SK-N-SH (cell line): ENCODE measurements at regions not wholly inside any gene's neighbourhood (a gene's known extent, or its start where the extent isn't known, plus 50 kb on each side); places are given as distances from the start of the nearest gene placed in this dataset.

Source experiments
- CTCF ChIA-PET: fragments of 300-600, 350-600 bp; formaldehyde crosslinking; extraction: SDS; loops from one replicate; lab custom pipeline; 2021; lab: Yijun Ruan, JAX
- POLR2A ChIA-PET: fragments of 350-600 bp; sonication (Branson Sonifier 250); formaldehyde crosslinking; extraction: SDS; loops from one replicate; lab custom pipeline; 2020; ENCODE audit warnings: antibody characterized with exemption, inconsistent platforms; lab: Yijun Ruan, JAX
- DNase-seq: peaks from one replicate; pipeline ENCODE4 v3.0.0; 2012
- H2AFZ ChIP-seq: fragments of 200-600 bp; sonication (generic); 2 replicates; pipeline ENCODE4 v1.8.1; 2016; ENCODE audit warnings: antibody characterized with exemption, mild to moderate bottlenecking, low read depth
- H3F3A ChIP-seq: fragments of 200-600 bp; sonication (generic); replicated peaks from 2 replicates; pipeline ENCODE3; 2016; ENCODE audit warnings: antibody characterized with exemption, mild to moderate bottlenecking; ENCODE audit not compliant: insufficient read depth
- H3K27ac ChIP-seq, 2 experiments: fragments of 200-500 bp in 1 of 2; fragments of 200-600 bp in 1 of 2; sonication (Bioruptor generic) in 1 of 2; sonication (generic), shearing (Covaris generic) in 1 of 2; 2 replicates each; pipeline versions ENCODE4 v1.5.1 to v1.6.1; 2014 to 2016; ENCODE audit warnings: low read depth in 2 of 2, inconsistent platforms in 1 of 2, low read length in 1 of 2, mild to moderate bottlenecking in 1 of 2, mixed read lengths in 1 of 2
- H3K27me3 ChIP-seq: fragments of 200-600 bp; sonication (generic), shearing (Covaris generic); 2 replicates; pipeline ENCODE4 v1.6.1; 2016; ENCODE audit warnings: mixed run types; ENCODE audit not compliant: insufficient read depth
- H3K36me3 ChIP-seq, 2 experiments: fragments of 200-500 bp in 1 of 2; fragments of 200-600 bp in 1 of 2; sonication (Bioruptor generic) in 1 of 2; sonication (generic) in 1 of 2; replicated peaks in 1 of 2; 2 replicates each; pipeline versions ENCODE3 to v1.5.1; 2014 to 2016; ENCODE audit warnings: low read length in 1 of 2, mild to moderate bottlenecking in 1 of 2; ENCODE audit not compliant: insufficient read depth in 2 of 2, control insufficient read depth in 1 of 2
- H3K4me1 ChIP-seq, 2 experiments: fragments of 200-500 bp in 1 of 2; fragments of 200-600 bp in 1 of 2; sonication (Bioruptor generic) in 1 of 2; sonication (generic), shearing (Covaris generic) in 1 of 2; 2 replicates each; pipeline versions ENCODE4 v1.5.1 to v1.6.1; 2014 to 2016; ENCODE audit warnings: low read depth in 1 of 2, low read length in 1 of 2, mixed run types in 1 of 2; ENCODE audit not compliant: insufficient read depth in 2 of 2, control insufficient read depth in 1 of 2
- H3K4me2 ChIP-seq: fragments of 200-600 bp; sonication (generic), shearing (Covaris generic); 2 replicates; pipeline ENCODE4 v1.6.1; 2017; ENCODE audit warnings: mixed run types
- H3K4me3 ChIP-seq, 2 experiments: fragments of 200-500 bp in 1 of 2; fragments of 200-600 bp in 1 of 2; sonication (Bioruptor generic) in 1 of 2; sonication (generic), shearing (Covaris generic) in 1 of 2; 2 replicates each; pipeline versions ENCODE4 v1.5.1 to v1.8.1; 2014 to 2016; ENCODE audit warnings: low read depth in 2 of 2, inconsistent platforms in 1 of 2, low read length in 1 of 2, mild to moderate bottlenecking in 1 of 2, mixed read lengths in 1 of 2, moderate library complexity in 1 of 2
- H3K79me2 ChIP-seq: fragments of 200-600 bp; sonication (generic); 2 replicates; pipeline ENCODE4 v1.8.1; 2017; ENCODE audit warnings: mild to moderate bottlenecking; ENCODE audit not compliant: insufficient read depth
- H3K9ac ChIP-seq: fragments of 200-600 bp; sonication (generic); 2 replicates; pipeline ENCODE4 v1.6.1; 2017; ENCODE audit warnings: mixed run types
- H3K9me2 ChIP-seq: fragments of 200-600 bp; sonication (generic); 2 replicates; pipeline ENCODE4 v1.6.1; 2017; ENCODE audit warnings: mixed run types
- H3K9me3 ChIP-seq: fragments of 200-600 bp; sonication (generic); 2 replicates; pipeline ENCODE4 v1.6.1; 2017; ENCODE audit warnings: mixed run types, mild to moderate bottlenecking, moderate library complexity
- H4K20me1 ChIP-seq: fragments of 200-600 bp; sonication (generic); 2 replicates; pipeline ENCODE4 v1.6.1; 2017; ENCODE audit warnings: mild to moderate bottlenecking, mixed run types; ENCODE audit not compliant: insufficient read depth
- FOSL2 ChIP-seq: IDR thresholded peaks from 2 replicates; pipeline ENCODE4 v1.4.0; 2012; ENCODE audit warnings: low read depth, mild to moderate bottlenecking, moderate library complexity, borderline replicate concordance
- FOXJ3 ChIP-seq: sonication (generic); formaldehyde crosslinking; IDR thresholded peaks from 2 replicates; pipeline ENCODE4 v1.5.1; 2020; ENCODE audit warnings: mild to moderate bottlenecking, missing genetic modification reagents
- FOXM1 ChIP-seq: IDR thresholded peaks from 2 replicates; pipeline ENCODE4 v1.4.0; 2012; ENCODE audit warnings: low read depth, mild to moderate bottlenecking
- GABPA ChIP-seq: IDR thresholded peaks from 2 replicates; pipeline ENCODE4 v1.4.0; 2012; ENCODE audit warnings: low read depth, mild to moderate bottlenecking
- GATA2 ChIP-seq: sonication (generic); formaldehyde crosslinking; IDR thresholded peaks from 2 replicates; pipeline ENCODE4 v1.5.0; 2020; ENCODE audit warnings: mild to moderate bottlenecking, missing genetic modification reagents
- MEF2A ChIP-seq: IDR thresholded peaks from 2 replicates; pipeline ENCODE4 v1.4.0; 2012; ENCODE audit warnings: low read depth, borderline replicate concordance
- MXI1 ChIP-seq: IDR thresholded peaks from 2 replicates; pipeline ENCODE4 v1.6.1; 2012; ENCODE audit warnings: mild to moderate bottlenecking, low read depth, low read length, improper control_type of control experiment
- NFIC ChIP-seq: IDR thresholded peaks from 2 replicates; pipeline ENCODE4 v1.4.0; 2012; ENCODE audit warnings: borderline replicate concordance
- POLR2AphosphoS5 ChIP-seq: IDR thresholded peaks from 2 replicates; pipeline ENCODE4 v1.6.1; 2012; ENCODE audit warnings: low read depth, low read length
- RAD21 ChIP-seq: IDR thresholded peaks from 2 replicates; pipeline ENCODE4 v1.6.1; 2012; ENCODE audit warnings: mild to moderate bottlenecking, low read length
- RXRA ChIP-seq: IDR thresholded peaks from 2 replicates; pipeline ENCODE4 v1.4.0; 2012; ENCODE audit warnings: low read depth, mild to moderate bottlenecking, borderline replicate concordance
- SIN3A ChIP-seq: IDR thresholded peaks from 2 replicates; pipeline ENCODE4 v1.6.1; 2012; ENCODE audit warnings: low read depth, mild to moderate bottlenecking, low read length, moderate library complexity, borderline replicate concordance
- SMC3 ChIP-seq: IDR thresholded peaks from 2 replicates; pipeline ENCODE4 v1.6.1; 2012; ENCODE audit warnings: low read depth, low read length, improper control_type of control experiment
- TCF12 ChIP-seq: IDR thresholded peaks from 2 replicates; pipeline ENCODE4 v1.4.0; 2012
- WGBS: methylation state at CpG from one replicate; pipeline ENCODE4 v1.1.6; 2017; ENCODE audit warnings: low lambda C conversion rate; 5-methylcytosine and 5-hydroxymethylcytosine counted together
- TF ChIP-seq, protein P1 (sequence below): IDR thresholded peaks from 2 replicates; pipeline ENCODE4 v1.4.0; 2012; ENCODE audit warnings: low read depth, borderline replicate concordance
- TF ChIP-seq, protein P2 (sequence below): IDR thresholded peaks from 2 replicates; pipeline ENCODE4 v1.4.0; 2012; ENCODE audit warnings: low read depth, borderline replicate concordance
- TF ChIP-seq, protein P3 (sequence below): fragments of 150-350 bp; IDR thresholded peaks from 2 replicates; pipeline ENCODE4 v1.6.1; 2016; ENCODE audit warnings: mild to moderate bottlenecking, low read depth, low read length
- TF ChIP-seq, protein P4 (sequence below): fragments of 150-350 bp; IDR thresholded peaks from 2 replicates; pipeline ENCODE4 v1.6.1; 2017; ENCODE audit warnings: antibody characterized with exemption, low read length, low read depth, borderline replicate concordance

DNA sequence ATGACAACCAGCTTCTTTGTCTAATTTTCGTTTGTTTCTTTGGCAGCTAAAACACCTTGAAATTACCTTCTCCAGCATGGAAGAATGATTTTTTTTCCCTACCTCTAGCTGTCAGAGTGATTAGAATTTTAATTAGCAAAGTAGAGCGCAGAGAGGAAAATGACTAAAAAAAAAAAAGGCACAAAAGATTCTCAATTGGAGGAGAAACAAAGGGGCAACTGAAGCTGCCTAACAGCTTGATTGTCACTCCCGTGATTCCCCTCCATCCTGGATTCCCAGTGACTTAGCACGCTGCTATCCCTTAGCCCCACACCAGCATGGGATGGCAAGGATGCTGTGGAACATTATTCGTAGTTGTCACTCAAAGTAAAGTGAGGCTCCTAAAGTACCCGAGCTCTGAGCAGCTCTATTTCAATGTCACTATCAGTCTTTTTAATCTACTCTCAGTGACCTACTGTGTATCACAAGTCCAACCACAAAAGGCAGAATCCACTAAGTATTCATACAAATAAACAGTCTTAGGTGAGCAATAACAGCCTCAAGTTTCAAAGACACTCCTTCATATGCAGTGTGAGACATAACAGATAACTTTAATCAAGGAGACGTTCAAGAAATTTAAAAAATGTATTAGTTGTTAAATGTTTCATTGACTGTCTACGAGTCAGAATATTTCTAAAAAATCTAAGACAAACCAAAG lies 710.0 kb upstream of the GRAMD2B start:
- no peak overlapping the region for H3K4me2 ChIP-seq
- H3K36me3 ChIP-seq, result no peaks in the 10 kb centered on the region
- no peaks in the 10 kb centered on the region for H4K20me1 ChIP-seq
- no peak overlapping the region for H3K9ac ChIP-seq
- no peak overlapping the region for H3K27ac ChIP-seq
- no peaks in the 10 kb centered on the region for H3K9me2 ChIP-seq
- TF ChIP-seq RXRA, result no peak
- no peak for TF ChIP-seq GATA2 (CRISPR knock-in tag)
- no peak for TF ChIP-seq MXI1
- TF ChIP-seq, protein P1, sequence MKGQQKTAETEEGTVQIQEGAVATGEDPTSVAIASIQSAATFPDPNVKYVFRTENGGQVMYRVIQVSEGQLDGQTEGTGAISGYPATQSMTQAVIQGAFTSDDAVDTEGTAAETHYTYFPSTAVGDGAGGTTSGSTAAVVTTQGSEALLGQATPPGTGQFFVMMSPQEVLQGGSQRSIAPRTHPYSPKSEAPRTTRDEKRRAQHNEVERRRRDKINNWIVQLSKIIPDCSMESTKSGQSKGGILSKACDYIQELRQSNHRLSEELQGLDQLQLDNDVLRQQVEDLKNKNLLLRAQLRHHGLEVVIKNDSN, result no peak
- TF ChIP-seq, protein P2, sequence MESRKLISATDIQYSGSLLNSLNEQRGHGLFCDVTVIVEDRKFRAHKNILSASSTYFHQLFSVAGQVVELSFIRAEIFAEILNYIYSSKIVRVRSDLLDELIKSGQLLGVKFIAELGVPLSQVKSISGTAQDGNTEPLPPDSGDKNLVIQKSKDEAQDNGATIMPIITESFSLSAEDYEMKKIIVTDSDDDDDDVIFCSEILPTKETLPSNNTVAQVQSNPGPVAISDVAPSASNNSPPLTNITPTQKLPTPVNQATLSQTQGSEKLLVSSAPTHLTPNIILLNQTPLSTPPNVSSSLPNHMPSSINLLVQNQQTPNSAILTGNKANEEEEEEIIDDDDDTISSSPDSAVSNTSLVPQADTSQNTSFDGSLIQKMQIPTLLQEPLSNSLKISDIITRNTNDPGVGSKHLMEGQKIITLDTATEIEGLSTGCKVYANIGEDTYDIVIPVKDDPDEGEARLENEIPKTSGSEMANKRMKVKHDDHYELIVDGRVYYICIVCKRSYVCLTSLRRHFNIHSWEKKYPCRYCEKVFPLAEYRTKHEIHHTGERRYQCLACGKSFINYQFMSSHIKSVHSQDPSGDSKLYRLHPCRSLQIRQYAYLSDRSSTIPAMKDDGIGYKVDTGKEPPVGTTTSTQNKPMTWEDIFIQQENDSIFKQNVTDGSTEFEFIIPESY, result no peak
- TF ChIP-seq FOXM1, result no peak
- TF ChIP-seq, protein P3, sequence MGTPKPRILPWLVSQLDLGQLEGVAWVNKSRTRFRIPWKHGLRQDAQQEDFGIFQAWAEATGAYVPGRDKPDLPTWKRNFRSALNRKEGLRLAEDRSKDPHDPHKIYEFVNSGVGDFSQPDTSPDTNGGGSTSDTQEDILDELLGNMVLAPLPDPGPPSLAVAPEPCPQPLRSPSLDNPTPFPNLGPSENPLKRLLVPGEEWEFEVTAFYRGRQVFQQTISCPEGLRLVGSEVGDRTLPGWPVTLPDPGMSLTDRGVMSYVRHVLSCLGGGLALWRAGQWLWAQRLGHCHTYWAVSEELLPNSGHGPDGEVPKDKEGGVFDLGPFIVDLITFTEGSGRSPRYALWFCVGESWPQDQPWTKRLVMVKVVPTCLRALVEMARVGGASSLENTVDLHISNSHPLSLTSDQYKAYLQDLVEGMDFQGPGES, result no peak
- no peak for TF ChIP-seq NFIC
- TF ChIP-seq, protein P4, sequence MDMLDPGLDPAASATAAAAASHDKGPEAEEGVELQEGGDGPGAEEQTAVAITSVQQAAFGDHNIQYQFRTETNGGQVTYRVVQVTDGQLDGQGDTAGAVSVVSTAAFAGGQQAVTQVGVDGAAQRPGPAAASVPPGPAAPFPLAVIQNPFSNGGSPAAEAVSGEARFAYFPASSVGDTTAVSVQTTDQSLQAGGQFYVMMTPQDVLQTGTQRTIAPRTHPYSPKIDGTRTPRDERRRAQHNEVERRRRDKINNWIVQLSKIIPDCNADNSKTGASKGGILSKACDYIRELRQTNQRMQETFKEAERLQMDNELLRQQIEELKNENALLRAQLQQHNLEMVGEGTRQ, result no peak
- TF ChIP-seq FOXJ3 (CRISPR knock-in tag), result no peak
- no peak for TF ChIP-seq FOSL2
- TF ChIP-seq SIN3A, result no peak
- TF ChIP-seq TCF12, result no peak
- TF ChIP-seq SMC3, result no peak
- no peak for TF ChIP-seq POLR2AphosphoS5
- no peak for TF ChIP-seq MEF2A
- no peak for TF ChIP-seq GABPA
- TF ChIP-seq RAD21, result no peak
- H3K4me1 ChIP-seq, result no peaks in the 10 kb centered on the region
- POLR2A ChIA-PET, result no interaction called here
- H3K4me3 ChIP-seq, result no peak overlapping the region
- H3K27me3 ChIP-seq, result no peaks in the 10 kb centered on the region
- H3F3A ChIP-seq, result no peaks in the 10 kb centered on the region
- H2AFZ ChIP-seq, result no peak overlapping the region
- DNase-seq, result no peak
- H3K9me3 ChIP-seq, result no peaks in the 10 kb centered on the region
- WGBS, result 79% methylated on average over 8 of the region's 8 CpGs
- CTCF ChIA-PET, result no interaction called here
- no peaks in the 10 kb centered on the region for H3K79me2 ChIP-seq
